ENCODE measurements at regions not wholly inside any gene's neighbourhood (a gene's known extent, or its start where the extent isn't known, plus 50 kb on each side); places are given as distances from the start of the nearest gene placed in this dataset.

DNA sequence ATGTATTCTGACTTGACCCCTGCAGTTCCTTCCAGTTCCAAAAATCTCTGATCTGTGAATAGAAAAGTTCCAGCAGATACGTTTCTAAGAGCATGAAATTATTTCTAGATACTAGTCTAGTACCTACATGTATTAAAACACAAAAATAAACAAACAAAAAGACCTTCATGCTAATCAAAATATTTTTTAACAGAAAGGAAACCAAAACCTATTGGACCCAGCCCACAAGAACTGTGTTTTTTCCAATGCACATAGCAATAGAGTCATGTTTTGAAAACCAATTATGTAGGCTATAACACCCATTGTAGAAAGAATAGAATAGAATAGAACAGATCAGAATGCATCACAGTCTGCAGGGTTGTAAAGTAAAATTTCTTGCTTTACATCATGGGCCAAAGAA is 158.6 kb upstream of the TNFAIP3 start (continued):
- no peak for TF ChIP-seq FOXK2 (IDR thresholded peaks at IDR 0.05)
- no peak; the same call in 1 of the 2 replicates for TF ChIP-seq MTA3 (IDR thresholded peaks at IDR 0.05; ENCODE audit: borderline replicate concordance, low read length)
- TF ChIP-seq CHD1 (IDR thresholded peaks at IDR 0.05; ENCODE audit: low read depth, low read length): no peak
- TF ChIP-seq, protein P1, sequence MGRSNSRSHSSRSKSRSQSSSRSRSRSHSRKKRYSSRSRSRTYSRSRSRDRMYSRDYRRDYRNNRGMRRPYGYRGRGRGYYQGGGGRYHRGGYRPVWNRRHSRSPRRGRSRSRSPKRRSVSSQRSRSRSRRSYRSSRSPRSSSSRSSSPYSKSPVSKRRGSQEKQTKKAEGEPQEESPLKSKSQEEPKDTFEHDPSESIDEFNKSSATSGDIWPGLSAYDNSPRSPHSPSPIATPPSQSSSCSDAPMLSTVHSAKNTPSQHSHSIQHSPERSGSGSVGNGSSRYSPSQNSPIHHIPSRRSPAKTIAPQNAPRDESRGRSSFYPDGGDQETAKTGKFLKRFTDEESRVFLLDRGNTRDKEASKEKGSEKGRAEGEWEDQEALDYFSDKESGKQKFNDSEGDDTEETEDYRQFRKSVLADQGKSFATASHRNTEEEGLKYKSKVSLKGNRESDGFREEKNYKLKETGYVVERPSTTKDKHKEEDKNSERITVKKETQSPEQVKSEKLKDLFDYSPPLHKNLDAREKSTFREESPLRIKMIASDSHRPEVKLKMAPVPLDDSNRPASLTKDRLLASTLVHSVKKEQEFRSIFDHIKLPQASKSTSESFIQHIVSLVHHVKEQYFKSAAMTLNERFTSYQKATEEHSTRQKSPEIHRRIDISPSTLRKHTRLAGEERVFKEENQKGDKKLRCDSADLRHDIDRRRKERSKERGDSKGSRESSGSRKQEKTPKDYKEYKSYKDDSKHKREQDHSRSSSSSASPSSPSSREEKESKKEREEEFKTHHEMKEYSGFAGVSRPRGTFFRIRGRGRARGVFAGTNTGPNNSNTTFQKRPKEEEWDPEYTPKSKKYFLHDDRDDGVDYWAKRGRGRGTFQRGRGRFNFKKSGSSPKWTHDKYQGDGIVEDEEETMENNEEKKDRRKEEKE (IDR thresholded peaks at IDR 0.05): no peak
- no peak for TF ChIP-seq ZZZ3 (IDR thresholded peaks at IDR 0.05; ENCODE audit: control insufficient read depth, insufficient read length, low read depth)
- TF ChIP-seq NR2C1 (IDR thresholded peaks at IDR 0.05): no peak

DNA sequence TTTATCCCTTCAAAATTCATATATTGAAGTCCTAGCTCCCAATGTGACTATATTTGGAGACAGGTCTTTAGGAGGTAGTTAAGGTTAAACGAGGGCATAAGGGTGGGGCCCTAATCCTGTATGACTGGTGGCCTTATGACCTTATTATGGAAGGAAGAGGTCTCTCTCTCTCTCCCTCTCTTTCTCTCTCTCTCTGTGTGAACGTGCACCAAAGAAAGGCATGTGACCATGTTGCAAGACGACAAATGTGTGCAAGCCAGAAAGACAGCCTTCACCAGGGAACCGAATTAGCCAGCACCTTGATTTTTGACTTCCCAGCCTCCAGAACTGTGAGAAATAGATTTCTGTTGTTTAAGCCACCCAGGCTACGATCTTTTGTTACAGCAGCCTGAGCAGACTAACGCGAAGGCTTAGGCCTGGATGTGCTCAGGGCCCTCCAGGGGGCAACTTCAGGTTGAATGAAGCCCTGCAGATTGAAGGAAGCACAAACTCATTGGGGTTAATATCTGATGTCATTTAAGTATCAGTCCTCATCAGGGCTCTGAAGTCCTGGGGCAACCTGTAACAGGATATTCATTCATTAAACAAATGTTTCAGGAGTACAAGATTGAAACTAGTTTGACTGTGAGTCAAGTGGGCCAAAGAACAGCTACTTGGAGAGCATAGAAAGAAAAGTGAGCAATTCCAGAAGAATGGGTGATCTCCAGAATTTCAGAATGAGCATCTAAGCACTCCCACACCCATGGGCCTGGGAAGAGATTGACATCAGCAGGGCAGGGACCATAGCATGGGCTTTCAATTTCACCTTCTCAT is 157.4 kb upstream of the TNFAIP3 start:
- CTCF ChIA-PET: interaction anchor here (1.3 to 3.0 kb wide), 19 partner anchors 8 to 615 kb away, joined by 3 to 84 read pairs (median 9); partner anchors contain the start of gene TNFAIP3
- no peak for FAIRE-seq
- H3K27me3 ChIP-seq (replicated peaks in 1 of 2; ENCODE audit: control insufficient read depth in 2 of 2, insufficient read depth in 2 of 2, low read length in 1 of 2): no peaks in the 10 kb centered on the region
- RAD21 ChIA-PET (ENCODE audit: unreplicated experiment): interaction anchor here (0.6 to 3.0 kb wide), 23 partner anchors 7 to 295 kb away, joined by 3 to 50 read pairs (median 10); partner anchors contain the start of gene TNFAIP3
- peak; percentile 9 for ATAC-seq
- DNase-seq (ENCODE audit: low read depth, low spot score): no peak
- peaks cover 2% of the 10 kb centered on the region; the same call in 2 of the 3 replicates for H3K9me3 ChIP-seq (replicated peaks; ENCODE audit: control insufficient read depth, insufficient read depth, low read length)
- H3K4me3 ChIP-seq: no peak overlapping the region
- POLR2A ChIA-PET: interaction anchor here (1.7 to 2.0 kb wide), 4 partner anchors 31 to 161 kb away, joined by 6 to 21 read pairs (median 13); partner anchors contain the start of gene TNFAIP3
- H3K4me2 ChIP-seq (ENCODE audit: control insufficient read depth, insufficient read depth): 0 out of 2 replicates have a peak overlapping the region, but pooled peaks have one; percentile 2
- H3K27ac ChIP-seq (ENCODE audit: control insufficient read depth, insufficient read depth): peak overlapping the region; percentile 50
- H3K9ac ChIP-seq (ENCODE audit: control insufficient read depth, insufficient read depth, low read length): no peak overlapping the region
- H3K4me1 ChIP-seq (ENCODE audit: control insufficient read depth, insufficient read depth, low read length): peaks cover 39% of the 10 kb centered on the region
- SMC1A ChIA-PET (ENCODE audit: uncharacterized antibody, unreplicated experiment): interaction anchor here (0.7 to 6.6 kb wide), 29 partner anchors 7 to 295 kb away, joined by 3 to 117 read pairs (median 10); partner anchors contain the start of gene TNFAIP3
- no peaks in the 10 kb centered on the region for H4K20me1 ChIP-seq (ENCODE audit: control insufficient read depth, insufficient read depth)
- no TSS peak for BruUV-seq (replicated peaks)
- intact Hi-C loops (cut with micrococcal nuclease; ENCODE audit: unreplicated experiment) (loop anchor here (2.0 to 5.0 kb wide), 3 partner anchors 35 to 218 kb away; no protein-coding TSS in a partner anchor), in situ Hi-C loops (cut with MboI) (loop anchor here (5.0 to 10.0 kb wide), 4 partner anchors 93 to 295 kb away; partner anchors contain the start of gene TNFAIP3)
- peak overlapping the region; percentile 47 for H2AFZ ChIP-seq (ENCODE audit: control insufficient read depth, low read depth, low read length)
- no peaks in the 10 kb centered on the region for H3K36me3 ChIP-seq (ENCODE audit: control insufficient read depth in 2 of 2, insufficient read depth in 2 of 2, low read length in 1 of 2)
- H3K79me2 ChIP-seq (ENCODE audit: control insufficient read depth, insufficient read depth, low read length): peaks cover 12% of the 10 kb centered on the region
- 24% methylated on average over 7 of the region's 7 CpGs for WGBS (ENCODE audit: insufficient coverage, insufficient replicate concordance, low lambda C conversion rate, missing lambda C conversion rate)
- TF ChIP-seq TCF12 (IDR thresholded peaks at IDR 0.05; ENCODE audit: low read depth, low read length): no peak
- TF ChIP-seq FOXM1 (IDR thresholded peaks at IDR 0.05; ENCODE audit: low read depth, low read length): peak; percentile 51; the same call in 1 of the 2 replicates
- TF ChIP-seq IRF4 (IDR thresholded peaks at IDR 0.05; ENCODE audit: low read depth, low read length): 0 out of 2 replicates have a peak, but pooled peaks have one; percentile 38
- peak; percentile 30; the same call in 1 of the 2 replicates for TF ChIP-seq RUNX3 (IDR thresholded peaks at IDR 0.05; ENCODE audit: low read length)
- 0 out of 2 replicates have a peak, but pooled peaks have one; percentile 30 for TF ChIP-seq SMARCA5 (IDR thresholded peaks at IDR 0.05)
- peak; percentile 65 for TF ChIP-seq JUNB (IDR thresholded peaks at IDR 0.05)
- peak; percentile 83 for TF ChIP-seq EED (IDR thresholded peaks at IDR 0.05; ENCODE audit: low read depth)
- TF ChIP-seq, protein P2, sequence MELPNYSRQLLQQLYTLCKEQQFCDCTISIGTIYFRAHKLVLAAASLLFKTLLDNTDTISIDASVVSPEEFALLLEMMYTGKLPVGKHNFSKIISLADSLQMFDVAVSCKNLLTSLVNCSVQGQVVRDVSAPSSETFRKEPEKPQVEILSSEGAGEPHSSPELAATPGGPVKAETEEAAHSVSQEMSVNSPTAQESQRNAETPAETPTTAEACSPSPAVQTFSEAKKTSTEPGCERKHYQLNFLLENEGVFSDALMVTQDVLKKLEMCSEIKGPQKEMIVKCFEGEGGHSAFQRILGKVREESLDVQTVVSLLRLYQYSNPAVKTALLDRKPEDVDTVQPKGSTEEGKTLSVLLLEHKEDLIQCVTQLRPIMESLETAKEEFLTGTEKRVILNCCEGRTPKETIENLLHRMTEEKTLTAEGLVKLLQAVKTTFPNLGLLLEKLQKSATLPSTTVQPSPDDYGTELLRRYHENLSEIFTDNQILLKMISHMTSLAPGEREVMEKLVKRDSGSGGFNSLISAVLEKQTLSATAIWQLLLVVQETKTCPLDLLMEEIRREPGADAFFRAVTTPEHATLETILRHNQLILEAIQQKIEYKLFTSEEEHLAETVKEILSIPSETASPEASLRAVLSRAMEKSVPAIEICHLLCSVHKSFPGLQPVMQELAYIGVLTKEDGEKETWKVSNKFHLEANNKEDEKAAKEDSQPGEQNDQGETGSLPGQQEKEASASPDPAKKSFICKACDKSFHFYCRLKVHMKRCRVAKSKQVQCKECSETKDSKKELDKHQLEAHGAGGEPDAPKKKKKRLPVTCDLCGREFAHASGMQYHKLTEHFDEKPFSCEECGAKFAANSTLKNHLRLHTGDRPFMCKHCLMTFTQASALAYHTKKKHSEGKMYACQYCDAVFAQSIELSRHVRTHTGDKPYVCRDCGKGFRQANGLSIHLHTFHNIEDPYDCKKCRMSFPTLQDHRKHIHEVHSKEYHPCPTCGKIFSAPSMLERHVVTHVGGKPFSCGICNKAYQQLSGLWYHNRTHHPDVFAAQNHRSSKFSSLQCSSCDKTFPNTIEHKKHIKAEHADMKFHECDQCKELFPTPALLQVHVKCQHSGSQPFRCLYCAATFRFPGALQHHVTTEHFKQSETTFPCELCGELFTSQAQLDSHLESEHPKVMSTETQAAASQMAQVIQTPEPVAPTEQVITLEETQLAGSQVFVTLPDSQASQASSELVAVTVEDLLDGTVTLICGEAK (IDR thresholded peaks at IDR 0.05; ENCODE audit: borderline replicate concordance): no peak
- peak; percentile 34; the same call in 1 of the 2 replicates for TF ChIP-seq RAD21 (IDR thresholded peaks at IDR 0.05; ENCODE audit: insufficient read depth, low read depth, low read length)
